ENCODE measurements at regions not wholly inside any gene's neighbourhood (a gene's known extent, or its start where the extent isn't known, plus 50 kb on each side); places are given as distances from the start of the nearest gene placed in this dataset.

- TF ChIP-seq CTCF (IDR thresholded peaks at IDR 0.05) (no peak), POLR2A (IDR thresholded peaks at IDR 0.05) (no peak)
Observed at GRCh38 chr15:94893091-94893490, 661.7 kb downstream of the MCTP2 start.
